Cardiac muscle cell (in vitro differentiated cells and primary cell): ENCODE measurements at regions not wholly inside any gene's neighbourhood (a gene's known extent, or its start where the extent isn't known, plus 50 kb on each side); places are given as distances from the start of the nearest gene placed in this dataset.

Experiments
- DNase-seq, 2 donors: peaks; one replicate each; pipeline versions ENCODE4 v3.0.0 to v3.0.0-alpha.2; 2010 to 2017; ENCODE audit warnings: low read depth in 1 of 2, low spot score in 1 of 2
- H3K27ac ChIP-seq: fragments of 200-600 bp; sonication (generic); 2 replicates; pipeline ENCODE4 v1.5.1; 2016
- H3K27me3 ChIP-seq: fragments of 200-600 bp; sonication (generic); 2 replicates; pipeline ENCODE4 v1.6.0; 2016; ENCODE audit warnings: control low read depth
- H3K36me3 ChIP-seq: fragments of 200-600 bp; sonication (generic); 2 replicates; pipeline ENCODE4 v1.5.1; 2016; ENCODE audit warnings: control low read depth
- H3K4me1 ChIP-seq: fragments of 200-600 bp; sonication (generic); 2 replicates; pipeline ENCODE4 v1.8.1; 2017; ENCODE audit warnings: low read depth, mild to moderate bottlenecking, mixed run types
- H3K4me3 ChIP-seq: fragments of 200-600 bp; sonication (generic); 2 replicates; pipeline ENCODE4 v1.5.1; 2016; ENCODE audit warnings: mild to moderate bottlenecking
- H3K9me3 ChIP-seq: fragments of 200-600 bp; sonication (generic); 2 replicates; pipeline ENCODE4 v1.5.1; 2017; ENCODE audit warnings: low read depth, mild to moderate bottlenecking, control low read depth
- CTCF ChIP-seq: IDR thresholded peaks from 2 replicates; pipeline ENCODE4 v1.5.1; 2012; ENCODE audit warnings: low read depth, mild to moderate bottlenecking, low read length

- TF ChIP-seq CTCF = no peak
- no peak for DNase-seq
Observed at GRCh38 chr3:7897655-7898054, 604.0 kb upstream of the LMCD1 start.

GRCh38 chr3:7913283-7913682, 588.3 kb upstream of the LMCD1 start:
- Histone ChIP-seq H3K27ac (no peak overlapping the region), H3K4me3 (no peak overlapping the region), H3K9me3 (no peaks in the 10 kb centered on the region), H3K27me3 (no peaks in the 10 kb centered on the region), H3K4me1 (no peaks in the 10 kb centered on the region), H3K36me3 (no peaks in the 10 kb centered on the region)
- TF ChIP-seq CTCF = no peak
- no peak for DNase-seq

More at GRCh38 chr3:7897655-7898054, 604.0 kb upstream of the LMCD1 start:
- H3K4me3 ChIP-seq = no peak overlapping the region
- no peaks in the 10 kb centered on the region for H3K4me1 ChIP-seq
- no peak overlapping the region for H3K27ac ChIP-seq
- H3K9me3 ChIP-seq = no peaks in the 10 kb centered on the region
- H3K27me3 ChIP-seq = no peaks in the 10 kb centered on the region
- H3K36me3 ChIP-seq = no peaks in the 10 kb centered on the region

- Histone ChIP-seq H3K27me3 (no peaks in the 10 kb centered on the region), H3K36me3 (no peaks in the 10 kb centered on the region), H3K4me1 (no peaks in the 10 kb centered on the region), H3K27ac (no peak overlapping the region), H3K4me3 (no peak overlapping the region), H3K9me3 (no peaks in the 10 kb centered on the region)
- no peak for DNase-seq
- TF ChIP-seq CTCF = no peak
Observed at GRCh38 chr3:7915356-7915755, 586.3 kb upstream of the LMCD1 start.

GRCh38 chr3:7917443-7918151, 584.0 kb upstream of the LMCD1 start:
- TF ChIP-seq CTCF = no peak
- Histone ChIP-seq H3K9me3 (no peaks in the 10 kb centered on the region), H3K4me3 (no peak overlapping the region), H3K4me1 (no peaks in the 10 kb centered on the region), H3K27ac (no peak overlapping the region), H3K27me3 (no peaks in the 10 kb centered on the region), H3K36me3 (no peaks in the 10 kb centered on the region)
- no peak for DNase-seq

- H3K36me3 ChIP-seq = no peaks in the 10 kb centered on the region
- no peaks in the 10 kb centered on the region for H3K4me1 ChIP-seq
- no peak for DNase-seq
- no peak overlapping the region for H3K4me3 ChIP-seq
- no peak overlapping the region for H3K27ac ChIP-seq
- no peak for TF ChIP-seq CTCF
- no peaks in the 10 kb centered on the region for H3K9me3 ChIP-seq
- no peaks in the 10 kb centered on the region for H3K27me3 ChIP-seq
Observed at GRCh38 chr3:7920211-7920610, 581.4 kb upstream of the LMCD1 start.
